Mesendoderm (in vitro differentiated cells): ENCODE measurements at regions not wholly inside any gene's neighbourhood (a gene's known extent, or its start where the extent isn't known, plus 50 kb on each side); places are given as distances from the start of the nearest gene placed in this dataset.

Source experiments
- DNase-seq: peaks from one replicate; pipeline ENCODE4 v3.0.0; 2013
- H2AK5ac ChIP-seq: 2 replicates; pipeline ENCODE4 v1.6.1; 2013; ENCODE audit warnings: low read length, inconsistent platforms
- H2BK120ac ChIP-seq: 2 replicates; pipeline ENCODE4 v1.6.1; 2013; ENCODE audit warnings: low read depth, mild to moderate bottlenecking, low read length, moderate library complexity, mixed read lengths
- H2BK15ac ChIP-seq: replicated peaks from 2 replicates; pipeline ENCODE4 v1.6.1; 2013; ENCODE audit warnings: low read depth, mild to moderate bottlenecking, moderate library complexity
- H2BK5ac ChIP-seq: 2 replicates; pipeline ENCODE4 v1.6.1; 2013; ENCODE audit warnings: low read length, inconsistent platforms
- H3K18ac ChIP-seq: 2 replicates; pipeline ENCODE4 v1.6.1; 2013; ENCODE audit warnings: mild to moderate bottlenecking, low read length, mixed read lengths
- H3K23ac ChIP-seq: one replicate; pipeline ENCODE4 v1.6.1; 2013; ENCODE audit warnings: low read length
- H3K27ac ChIP-seq: 2 replicates; pipeline ENCODE4 v1.5.1; 2013; ENCODE audit warnings: low read depth, mild to moderate bottlenecking, inconsistent platforms, low read length, moderate library complexity
- H3K27me3 ChIP-seq: 2 replicates; pipeline ENCODE4 v1.6.1; 2013; ENCODE audit warnings: low read length, control low read depth, mild to moderate bottlenecking, inconsistent platforms; ENCODE audit not compliant: insufficient read depth, poor library complexity
- H3K36me3 ChIP-seq: 2 replicates; pipeline ENCODE4 v1.6.1; 2013; ENCODE audit warnings: low read length, inconsistent platforms; ENCODE audit not compliant: control insufficient read depth, insufficient read depth
- H3K4ac ChIP-seq: one replicate; pipeline ENCODE4 v1.6.1; 2013; ENCODE audit warnings: low read depth, mild to moderate bottlenecking, low read length, moderate library complexity
- H3K4me1 ChIP-seq: 2 replicates; pipeline ENCODE4 v1.6.1; 2013; ENCODE audit warnings: low read depth, low read length, inconsistent platforms; ENCODE audit not compliant: control insufficient read depth
- H3K4me2 ChIP-seq: 2 replicates; pipeline ENCODE4 v1.6.1; 2013; ENCODE audit warnings: low read length
- H3K4me3 ChIP-seq: 2 replicates; pipeline ENCODE4 v1.5.1; 2013; ENCODE audit warnings: mild to moderate bottlenecking, low read length
- H3K56ac ChIP-seq: one replicate; pipeline ENCODE4 v1.6.1; 2013; ENCODE audit warnings: low read length
- H3K79me1 ChIP-seq: 2 replicates; pipeline ENCODE4 v1.6.1; 2013; ENCODE audit warnings: low read length, inconsistent platforms
- H3K79me2 ChIP-seq: 2 replicates; pipeline ENCODE4 v1.6.1; 2013; ENCODE audit warnings: mild to moderate bottlenecking, low read length; ENCODE audit not compliant: control insufficient read depth, insufficient read depth
- H3K9ac ChIP-seq: 2 replicates; pipeline ENCODE4 v1.6.1; 2013; ENCODE audit warnings: low read length, inconsistent platforms
- H4K5ac ChIP-seq: one replicate; pipeline ENCODE4 v1.6.1; 2013; ENCODE audit warnings: low read length
- H4K8ac ChIP-seq: one replicate; pipeline ENCODE4 v1.6.1; 2013; ENCODE audit warnings: low read depth, mild to moderate bottlenecking, control low read depth, low read length, moderate library complexity
- WGBS: extraction: QIAGEN DNeasy Blood & Tissue Kit; methylation state at CpG from one replicate; pipeline ENCODE4 v1.1.7; 2013; ENCODE audit warnings: low lambda C conversion rate, missing lambda C conversion rate; ENCODE audit not compliant: insufficient coverage; ENCODE audit errors: extremely low coverage; 5-methylcytosine and 5-hydroxymethylcytosine counted together

GRCh38 chr6:67608099-67608749, 1026.9 kb upstream of the ADGRB3 start:
- Histone ChIP-seq H3K79me2 (no peaks in the 10 kb centered on the region), H2BK5ac (no peak overlapping the region), H3K79me1 (no peaks in the 10 kb centered on the region), H2AK5ac (no peak overlapping the region), H3K4ac (no peak overlapping the region), H2BK15ac (no peak overlapping the region), H3K56ac (no peak overlapping the region), H3K4me1 (no peaks in the 10 kb centered on the region), H3K4me3 (no peak overlapping the region), H3K4me2 (no peak overlapping the region), H3K36me3 (no peaks in the 10 kb centered on the region), H3K27ac (no peak overlapping the region), H4K8ac (no peak overlapping the region), H3K9ac (no peak overlapping the region), H3K23ac (no peak overlapping the region), H4K5ac (no peak overlapping the region), H3K18ac (no peak overlapping the region), H3K27me3 (no peaks in the 10 kb centered on the region), H2BK120ac (no peak overlapping the region)
- no peak for DNase-seq
- no CpG with 5 or more reads among the region's 4 CpGs for WGBS

- H3K18ac ChIP-seq: no peak overlapping the region
- no peak overlapping the region for H2AK5ac ChIP-seq
- H3K23ac ChIP-seq: no peak overlapping the region
- WGBS: no CpG with 5 or more reads among the region's 5 CpGs
- H3K9ac ChIP-seq: no peak overlapping the region
- no peaks in the 10 kb centered on the region for H3K79me2 ChIP-seq
- H3K4me3 ChIP-seq: no peak overlapping the region
- no peaks in the 10 kb centered on the region for H3K27me3 ChIP-seq
- no peak overlapping the region for H3K27ac ChIP-seq
- no peak for DNase-seq
- H3K79me1 ChIP-seq: no peaks in the 10 kb centered on the region
- H3K4ac ChIP-seq: no peak overlapping the region
- H3K4me1 ChIP-seq: no peaks in the 10 kb centered on the region
- no peak overlapping the region for H4K5ac ChIP-seq
- no peak overlapping the region for H2BK120ac ChIP-seq
- H2BK5ac ChIP-seq: no peak overlapping the region
- H3K36me3 ChIP-seq: no peaks in the 10 kb centered on the region
- H4K8ac ChIP-seq: no peak overlapping the region
- no peak overlapping the region for H2BK15ac ChIP-seq
- H3K56ac ChIP-seq: no peak overlapping the region
- no peak overlapping the region for H3K4me2 ChIP-seq
Measured at GRCh38 chr6:67606906-67607828, 1027.9 kb upstream of the ADGRB3 start.

- H2BK120ac ChIP-seq: no peak overlapping the region
- no peaks in the 10 kb centered on the region for H3K79me1 ChIP-seq
- no peak overlapping the region for H3K23ac ChIP-seq
- H3K4me3 ChIP-seq: no peak overlapping the region
- H2AK5ac ChIP-seq: no peak overlapping the region
- no peaks in the 10 kb centered on the region for H3K36me3 ChIP-seq
- no peak overlapping the region for H3K9ac ChIP-seq
- no peak overlapping the region for H3K56ac ChIP-seq
- H3K79me2 ChIP-seq: no peaks in the 10 kb centered on the region
- H3K4ac ChIP-seq: no peak overlapping the region
- H3K27ac ChIP-seq: no peak overlapping the region
- no peak overlapping the region for H3K4me2 ChIP-seq
- no peaks in the 10 kb centered on the region for H3K4me1 ChIP-seq
- H4K5ac ChIP-seq: no peak overlapping the region
- no peak overlapping the region for H2BK15ac ChIP-seq
- no peak overlapping the region for H2BK5ac ChIP-seq
- H3K27me3 ChIP-seq: no peaks in the 10 kb centered on the region
- no peak overlapping the region for H4K8ac ChIP-seq
- DNase-seq: no peak
- WGBS: no CpG with 5 or more reads among the region's 1 CpG
- no peak overlapping the region for H3K18ac ChIP-seq
Measured at GRCh38 chr6:67594366-67594765, 1040.7 kb upstream of the ADGRB3 start.

- Histone ChIP-seq H2AK5ac (no peak overlapping the region), H3K27ac (no peak overlapping the region), H3K9ac (no peak overlapping the region), H3K56ac (no peak overlapping the region), H3K4me1 (no peaks in the 10 kb centered on the region), H2BK15ac (no peak overlapping the region), H2BK5ac (no peak overlapping the region), H3K18ac (no peak overlapping the region), H3K36me3 (no peaks in the 10 kb centered on the region), H3K4me2 (no peak overlapping the region), H4K5ac (no peak overlapping the region), H3K4me3 (no peak overlapping the region), H3K27me3 (no peaks in the 10 kb centered on the region), H3K79me2 (no peaks in the 10 kb centered on the region), H2BK120ac (no peak overlapping the region), H3K23ac (no peak overlapping the region), H3K4ac (no peak overlapping the region), H4K8ac (no peak overlapping the region), H3K79me1 (no peaks in the 10 kb centered on the region)
- no peak for DNase-seq
Measured at GRCh38 chr6:67593247-67593646, 1041.8 kb upstream of the ADGRB3 start.

GRCh38 chr6:67591910-67592309, 1043.2 kb upstream of the ADGRB3 start:
- Histone ChIP-seq H3K56ac (no peak overlapping the region), H3K27ac (no peak overlapping the region), H2BK120ac (no peak overlapping the region), H3K27me3 (no peaks in the 10 kb centered on the region), H2AK5ac (no peak overlapping the region), H3K18ac (no peak overlapping the region), H3K79me1 (no peaks in the 10 kb centered on the region), H3K4me2 (no peak overlapping the region), H3K79me2 (no peaks in the 10 kb centered on the region), H3K4me1 (no peaks in the 10 kb centered on the region), H3K9ac (no peak overlapping the region), H3K23ac (no peak overlapping the region), H4K8ac (no peak overlapping the region), H2BK5ac (no peak overlapping the region), H3K36me3 (no peaks in the 10 kb centered on the region), H3K4ac (no peak overlapping the region), H4K5ac (no peak overlapping the region), H2BK15ac (no peak overlapping the region), H3K4me3 (no peak overlapping the region)
- DNase-seq: no peak
